ENCODE measurements at regions not wholly inside any gene's neighbourhood (a gene's known extent, or its start where the extent isn't known, plus 50 kb on each side); places are given as distances from the start of the nearest gene placed in this dataset.
"Not testable (repeated sequence)": the region's sequence is repeated elsewhere in the genome, so short reads cannot be mapped to it uniquely, and the experiment has no call there.

DNA sequence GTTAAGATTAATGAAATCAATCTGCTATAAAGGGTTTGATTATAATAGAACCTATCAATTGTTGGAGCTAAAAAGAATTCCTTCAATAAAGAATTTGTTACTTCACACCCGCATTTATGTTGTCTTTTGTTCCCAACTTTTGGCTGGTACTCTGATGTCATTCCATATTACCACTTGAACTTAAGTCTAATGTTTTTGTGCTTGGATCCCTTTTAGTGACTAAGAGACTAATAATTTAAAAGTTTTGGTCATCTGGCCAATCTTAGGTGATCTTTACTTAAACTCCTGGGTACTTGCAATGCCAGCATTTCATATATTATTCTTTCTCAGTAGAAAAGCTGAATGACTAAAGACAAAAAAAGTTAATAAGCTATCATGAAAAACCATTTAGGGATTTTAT lies 113.0 kb downstream of the TMEM30B start:
- no peak for DNase-seq (ENCODE audit: low spot score)

GRCh38 chr14:61167642-61168041 lies 113.5 kb downstream of the TMEM30B start:
- no peak for DNase-seq (ENCODE audit: low spot score)

DNA sequence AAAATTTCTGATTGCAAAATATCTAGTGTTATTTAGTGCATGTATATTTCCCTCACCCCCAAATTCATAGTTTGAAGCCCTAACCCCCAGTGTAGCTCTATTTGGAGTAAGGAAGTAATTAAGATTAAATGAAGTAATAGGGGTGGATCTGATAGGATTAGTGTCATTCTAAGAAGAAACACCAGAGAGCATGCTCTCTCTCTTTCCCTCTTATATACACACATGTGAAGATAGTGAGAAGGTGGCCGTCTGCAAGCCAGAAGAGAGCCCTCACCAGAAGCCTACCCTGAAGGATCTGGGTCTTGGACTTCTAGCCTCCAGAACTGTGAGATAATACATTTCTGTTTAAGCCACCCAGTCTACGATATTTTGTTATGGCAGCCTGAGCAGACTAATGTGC lies 120.3 kb downstream of the TMEM30B start:
- DNase-seq (ENCODE audit: low spot score) = no peak

- no peak for DNase-seq (ENCODE audit: low spot score)
These were observed 126.5 kb downstream of the TMEM30B start for GRCh38 chr14:61154641-61155040.

DNA sequence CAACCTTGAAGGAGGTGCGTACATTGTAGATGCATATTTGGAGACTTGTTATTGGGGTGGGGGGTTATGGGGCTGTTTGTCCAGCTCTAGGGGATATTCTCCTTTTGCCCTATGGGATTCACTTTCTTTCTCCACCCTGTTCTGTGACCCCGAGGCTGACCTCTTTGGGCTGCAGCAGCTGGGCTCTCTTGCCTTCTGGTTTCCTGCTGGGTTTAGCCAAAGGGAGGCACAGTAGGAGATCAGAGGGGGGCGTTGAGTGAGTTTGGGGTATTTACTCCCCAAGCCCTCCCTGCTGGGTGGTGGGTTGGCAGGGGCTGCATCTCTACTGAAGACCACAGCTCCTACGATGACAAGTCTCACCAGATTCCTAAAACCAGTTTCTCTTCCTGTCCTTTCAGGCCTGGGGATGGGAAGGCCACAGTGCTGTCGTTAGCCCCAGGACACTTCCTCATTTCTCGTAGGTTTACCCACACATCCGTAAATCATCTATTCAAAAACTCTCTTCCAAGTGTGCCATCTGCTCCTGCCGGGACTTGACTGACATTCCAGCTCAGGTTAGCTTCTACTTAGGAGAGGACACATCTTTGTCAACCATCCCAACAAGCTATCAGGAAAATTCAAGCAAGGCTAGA lies 127.1 kb downstream of the TMEM30B start:
- DNase-seq (ENCODE audit: low spot score) = no peak

DNA sequence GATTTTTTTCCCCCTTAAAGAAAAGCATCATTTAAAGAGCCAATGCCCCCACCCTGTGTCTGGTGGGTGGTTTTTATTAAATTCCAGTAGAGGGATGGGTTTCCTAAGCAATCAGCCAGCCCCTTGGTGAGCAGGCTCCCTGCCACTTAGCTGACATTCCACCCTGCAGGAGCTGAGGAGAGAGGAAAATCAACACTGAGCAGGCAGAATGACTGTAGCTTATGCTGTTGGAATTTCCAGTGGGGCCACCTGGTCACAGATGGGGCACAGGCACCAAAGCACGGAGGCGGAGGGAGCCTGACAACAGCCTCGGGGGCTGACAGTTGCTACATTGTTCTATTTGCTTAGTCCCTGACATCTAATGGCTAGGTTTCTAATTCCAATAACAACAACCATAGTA lies 127.7 kb downstream of the TMEM30B start:
- DNase-seq (ENCODE audit: low spot score) = no peak

- no peak for DNase-seq (ENCODE audit: low spot score)
These were observed 128.2 kb downstream of the TMEM30B start for GRCh38 chr14:61152851-61153364.

DNA sequence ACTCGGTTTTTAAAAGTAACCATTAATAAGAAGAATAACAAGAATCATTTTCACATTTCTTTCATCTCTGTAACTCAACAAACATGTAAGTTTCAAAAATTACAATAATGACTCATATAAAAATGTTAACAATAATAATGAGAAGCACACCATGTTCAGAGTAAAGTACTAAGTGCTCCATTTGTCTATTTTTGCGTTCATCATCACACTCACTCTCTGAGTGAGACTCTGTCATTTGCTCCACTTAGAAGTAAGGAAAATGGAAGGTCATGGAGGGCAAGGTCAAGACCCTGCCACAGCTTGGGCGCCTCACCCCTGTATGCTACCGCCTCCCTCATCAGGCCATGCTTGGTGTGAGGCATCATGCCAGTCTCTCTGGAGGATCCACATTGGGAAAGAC lies 129.9 kb downstream of the TMEM30B start:
- DNase-seq (ENCODE audit: low spot score) = no peak

GRCh38 chr14:61150851-61151250 lies 130.3 kb downstream of the TMEM30B start:
- no peak for DNase-seq (ENCODE audit: low spot score)

DNA sequence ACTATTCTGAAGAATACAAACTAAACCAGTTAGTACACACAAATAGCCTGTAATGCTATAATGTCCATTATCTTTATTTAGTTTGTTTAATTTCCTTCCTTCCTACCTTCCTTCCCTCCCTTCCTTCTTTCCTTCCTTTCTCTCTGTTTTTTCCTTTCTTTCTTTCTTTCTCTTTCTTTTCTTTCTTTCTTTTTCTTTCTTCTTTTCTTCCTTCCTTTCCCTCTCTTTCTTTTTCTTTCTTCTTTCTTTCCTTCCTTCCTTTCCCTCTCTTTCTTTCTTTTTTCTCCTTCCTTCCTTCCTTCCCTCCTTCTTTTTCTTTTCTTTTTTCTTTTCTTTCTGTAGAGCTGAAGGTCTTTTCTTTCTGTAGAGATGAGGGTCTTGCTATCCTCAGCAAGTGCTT lies 131.2 kb downstream of the TMEM30B start:
- DNase-seq (ENCODE audit: low spot score) = no peak

DNA sequence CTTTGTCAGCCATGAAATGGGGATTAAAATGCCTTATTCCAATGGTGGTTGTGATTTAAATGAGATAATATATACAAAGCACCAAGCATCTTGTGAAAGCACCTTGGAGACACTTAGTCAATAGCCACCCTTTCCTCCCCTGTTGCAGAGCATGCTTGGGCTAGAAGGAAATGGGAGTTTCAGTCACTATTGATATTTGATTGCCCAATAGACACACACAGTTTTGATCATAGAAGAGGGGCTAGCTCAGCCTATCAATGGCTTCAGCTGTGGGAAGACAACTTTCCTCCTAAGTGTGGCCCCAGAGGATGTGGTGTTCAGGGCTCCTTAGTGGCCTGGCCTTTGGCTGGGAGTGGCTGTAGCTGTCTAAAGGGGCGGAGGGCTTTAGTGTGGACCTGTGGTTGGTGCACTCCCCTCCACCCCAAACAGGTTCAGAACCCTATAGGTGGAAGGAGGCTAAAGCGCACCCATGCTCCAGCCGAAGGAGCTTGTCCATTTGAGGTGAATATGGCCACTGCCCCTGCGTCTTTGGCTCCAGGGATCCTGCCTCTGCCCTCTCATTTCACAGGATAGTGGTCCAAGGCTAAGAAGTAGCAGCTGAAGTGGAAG lies 132.3 kb downstream of the TMEM30B start:
- DNase-seq (ENCODE audit: low spot score) = no peak

DNA sequence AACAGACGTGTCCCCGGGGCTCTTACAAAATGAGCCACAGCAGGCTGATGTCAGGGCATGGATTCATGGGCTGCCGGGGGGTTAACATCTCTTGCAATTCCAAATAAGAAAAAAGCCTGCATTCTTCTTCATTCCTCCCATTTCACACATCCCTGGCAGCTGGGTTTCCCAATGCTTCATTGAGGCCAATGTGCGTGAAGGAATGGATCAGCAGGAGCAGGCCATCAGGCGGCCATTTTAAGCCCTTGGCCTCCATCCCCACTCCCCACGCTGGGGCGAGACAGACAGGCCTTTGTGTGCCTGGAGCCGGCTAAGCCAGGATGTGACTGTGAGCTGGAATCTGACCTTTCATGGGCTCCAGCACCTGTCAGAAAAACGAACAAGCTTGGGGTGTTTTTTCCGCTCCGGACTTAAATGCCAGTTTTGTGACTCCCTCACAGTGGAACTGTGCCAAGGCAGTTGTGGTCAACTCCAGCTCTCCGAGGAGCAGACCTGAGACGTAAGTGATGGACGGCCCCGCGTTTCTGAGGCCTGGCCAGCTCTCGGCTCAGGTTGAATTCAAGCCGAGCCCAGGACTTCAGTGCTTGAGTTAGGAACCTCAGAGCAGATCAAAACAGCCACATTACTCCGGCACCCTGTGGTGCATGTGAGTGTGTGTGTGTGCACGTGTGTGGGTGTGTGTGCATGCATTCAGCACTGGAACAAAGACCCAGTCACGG lies 133.1 kb downstream of the TMEM30B start:
- DNase-seq (ENCODE audit: low spot score) = no peak

GRCh38 chr14:61147381-61147821 lies 133.7 kb downstream of the TMEM30B start:
- no peak for DNase-seq (ENCODE audit: low spot score)

DNA sequence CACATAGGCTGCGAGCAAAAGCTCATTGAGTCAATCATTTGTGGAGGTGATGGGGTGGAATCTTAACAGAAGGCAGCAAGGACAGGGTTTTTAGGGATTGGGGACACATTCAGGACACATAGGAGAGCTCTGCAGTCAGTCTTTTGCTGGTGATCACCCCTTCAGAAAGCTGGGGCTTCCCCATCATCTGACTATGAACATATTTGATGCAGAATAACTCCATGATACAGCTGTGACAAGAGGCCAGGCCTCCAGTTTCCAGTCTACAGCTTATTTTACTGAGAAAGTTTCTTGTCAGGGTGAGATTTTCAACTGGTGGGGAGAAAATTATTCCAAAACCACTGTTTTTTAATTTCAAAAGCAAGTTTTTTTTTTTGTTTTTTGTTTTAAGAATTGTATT lies 134.2 kb downstream of the TMEM30B start:
- DNase-seq (ENCODE audit: low spot score) = no peak

GRCh38 chr14:61145903-61146481 lies 135.1 kb downstream of the TMEM30B start:
- DNase-seq (ENCODE audit: low spot score) = no peak

DNA sequence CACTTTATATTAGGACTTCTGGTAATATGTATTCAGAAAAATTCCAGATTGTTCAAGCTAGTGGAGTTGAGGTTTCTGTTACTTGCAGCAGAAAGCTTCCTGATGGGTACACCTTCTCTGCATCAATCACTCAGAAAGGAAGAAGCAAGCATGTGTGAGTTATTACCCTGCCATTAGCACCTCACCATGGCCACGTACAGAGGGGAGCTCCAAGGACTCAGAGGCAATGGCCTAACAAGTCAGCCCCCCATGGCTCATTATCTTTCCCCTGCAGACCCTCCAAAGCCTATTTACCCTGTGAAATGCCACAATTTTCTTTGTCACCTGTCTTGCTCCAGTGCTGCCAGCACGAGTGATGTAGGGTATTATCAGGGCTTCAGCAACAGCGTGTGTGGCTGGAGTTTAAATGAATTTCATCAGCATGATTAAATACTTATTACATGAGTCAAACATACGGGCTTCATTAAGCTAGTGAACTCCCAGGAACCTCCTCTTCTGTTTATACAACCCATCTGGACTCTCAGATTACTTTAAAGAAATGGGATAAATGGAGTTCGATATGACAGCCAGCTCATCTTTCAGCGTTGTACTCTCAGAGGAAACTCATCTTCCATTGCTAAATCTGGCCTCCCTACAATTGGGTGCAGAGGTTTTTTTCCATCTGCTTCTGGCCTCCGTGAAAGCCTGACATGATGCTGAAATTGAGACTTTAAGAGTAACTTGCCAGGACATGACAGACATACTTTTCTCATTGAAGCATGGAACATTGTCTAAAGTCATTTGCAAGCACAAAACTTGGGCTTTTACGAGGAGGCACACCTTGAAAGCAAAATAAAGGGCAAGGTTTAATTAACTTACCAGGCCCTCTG lies 135.9 kb downstream of the TMEM30B start:
- no peak for DNase-seq (ENCODE audit: low spot score)

GRCh38 chr14:61144117-61145033 lies 136.8 kb downstream of the TMEM30B start:
- DNase-seq (ENCODE audit: low spot score) = not testable (repeated sequence)

GRCh38 chr14:61140872-61141271 lies 140.3 kb downstream of the TMEM30B start:
- no peak for DNase-seq (ENCODE audit: low spot score)

DNA sequence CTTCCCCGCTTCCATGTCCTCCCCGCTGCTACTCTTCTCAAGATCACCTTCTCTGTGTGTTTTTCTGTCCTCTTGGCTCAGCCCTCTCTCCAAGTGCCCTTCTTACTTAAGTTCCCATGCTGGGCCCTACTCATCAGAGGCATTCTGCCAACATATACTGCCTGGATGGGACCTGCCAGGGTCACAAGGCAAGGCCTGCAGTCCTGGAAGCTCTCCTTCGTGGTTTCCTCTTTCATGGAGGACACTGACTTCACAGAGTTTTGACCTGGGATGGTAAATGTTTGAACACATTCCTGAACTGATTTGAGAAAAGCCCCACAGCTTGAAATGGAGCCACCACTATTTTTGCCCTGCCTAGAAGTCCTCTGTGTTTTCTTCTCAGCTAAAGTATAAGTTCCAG lies 140.9 kb downstream of the TMEM30B start:
- DNase-seq (ENCODE audit: low spot score) = no peak

- DNase-seq (ENCODE audit: low spot score) = no peak
These were observed 142.0 kb downstream of the TMEM30B start for GRCh38 chr14:61139006-61139599.
